ENCODE measurements at regions not wholly inside any gene's neighbourhood (a gene's known extent, or its start where the extent isn't known, plus 50 kb on each side); places are given as distances from the start of the nearest gene placed in this dataset.

DNA sequence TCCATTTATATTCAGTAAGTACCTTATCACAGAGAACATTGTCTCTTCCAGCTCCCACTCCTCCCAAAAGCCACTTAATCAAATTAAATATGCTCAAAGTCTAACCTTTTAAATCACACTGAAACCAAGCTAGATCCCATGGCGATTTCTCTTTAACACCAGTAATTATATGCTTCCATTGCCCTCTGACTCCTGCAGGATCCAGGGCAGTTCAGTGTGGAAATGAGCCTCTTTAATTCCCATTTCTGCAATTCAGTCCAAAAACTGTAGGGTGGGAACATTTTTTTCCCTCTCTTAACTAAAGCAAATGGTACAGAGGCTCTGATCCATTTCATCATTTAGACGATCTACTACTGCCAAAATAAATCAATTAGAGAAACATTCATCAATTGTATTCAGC is 872.3 kb upstream of the PHF14 start:
- no peak overlapping the region for H3K27ac ChIP-seq
- no peak overlapping the region for H3K4me3 ChIP-seq
- no peak for TF ChIP-seq POLR2A (IDR thresholded peaks at IDR 0.05)
- TF ChIP-seq, protein P1, sequence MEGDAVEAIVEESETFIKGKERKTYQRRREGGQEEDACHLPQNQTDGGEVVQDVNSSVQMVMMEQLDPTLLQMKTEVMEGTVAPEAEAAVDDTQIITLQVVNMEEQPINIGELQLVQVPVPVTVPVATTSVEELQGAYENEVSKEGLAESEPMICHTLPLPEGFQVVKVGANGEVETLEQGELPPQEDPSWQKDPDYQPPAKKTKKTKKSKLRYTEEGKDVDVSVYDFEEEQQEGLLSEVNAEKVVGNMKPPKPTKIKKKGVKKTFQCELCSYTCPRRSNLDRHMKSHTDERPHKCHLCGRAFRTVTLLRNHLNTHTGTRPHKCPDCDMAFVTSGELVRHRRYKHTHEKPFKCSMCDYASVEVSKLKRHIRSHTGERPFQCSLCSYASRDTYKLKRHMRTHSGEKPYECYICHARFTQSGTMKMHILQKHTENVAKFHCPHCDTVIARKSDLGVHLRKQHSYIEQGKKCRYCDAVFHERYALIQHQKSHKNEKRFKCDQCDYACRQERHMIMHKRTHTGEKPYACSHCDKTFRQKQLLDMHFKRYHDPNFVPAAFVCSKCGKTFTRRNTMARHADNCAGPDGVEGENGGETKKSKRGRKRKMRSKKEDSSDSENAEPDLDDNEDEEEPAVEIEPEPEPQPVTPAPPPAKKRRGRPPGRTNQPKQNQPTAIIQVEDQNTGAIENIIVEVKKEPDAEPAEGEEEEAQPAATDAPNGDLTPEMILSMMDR (IDR thresholded peaks at IDR 0.05), result no peak
- 52 to 57% methylated on average over 2 of the region's 2 CpGs for WGBS, 2 donors
- intact Hi-C loops (cut with DNase I; ENCODE audit: low total_unique reads), result no loop called here
- no peaks in the 10 kb centered on the region for H3K36me3 ChIP-seq (ENCODE audit: low read depth, missing control alignments)
- no peak for DNase-seq
- H3K27me3 ChIP-seq, result no peaks in the 10 kb centered on the region
- H3K4me1 ChIP-seq, result no peaks in the 10 kb centered on the region
- H3K9me3 ChIP-seq, result no peaks in the 10 kb centered on the region

DNA sequence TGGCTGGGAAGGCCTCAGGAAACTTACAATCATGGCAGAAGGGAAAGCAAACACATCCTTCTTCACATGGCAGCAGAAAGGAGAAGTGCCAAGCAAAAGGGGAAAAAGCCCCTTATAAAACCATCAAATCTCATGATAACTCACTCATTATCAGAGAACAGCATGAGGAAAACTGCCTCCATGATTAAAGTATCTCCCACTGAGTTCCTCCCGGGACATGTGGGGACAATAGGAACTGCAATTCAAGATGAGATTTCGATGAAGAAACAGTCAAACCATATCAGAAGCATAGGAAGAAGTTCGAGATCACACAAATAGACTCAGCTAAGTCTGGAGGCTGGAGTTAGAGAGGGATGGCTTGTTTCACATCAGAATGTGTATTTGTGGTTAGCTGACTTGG is 869.4 kb upstream of the PHF14 start:
- 63 to 85% methylated on average over 3 of the region's 3 CpGs for WGBS, 2 donors
- no peak overlapping the region for H3K4me3 ChIP-seq

GRCh38 chr7:10106609-10107008 is 867.1 kb upstream of the PHF14 start:
- Histone ChIP-seq H3K4me1 (no peaks in the 10 kb centered on the region), H3K4me3 (no peak overlapping the region), H3K36me3 (ENCODE audit: low read depth, missing control alignments) (no peaks in the 10 kb centered on the region), H3K9me3 (no peaks in the 10 kb centered on the region), H3K27me3 (no peaks in the 10 kb centered on the region), H3K27ac (no peak overlapping the region)
- TF ChIP-seq, protein P1 (IDR thresholded peaks at IDR 0.05), result no peak
- TF ChIP-seq POLR2A (IDR thresholded peaks at IDR 0.05), result no peak
- intact Hi-C loops (cut with DNase I; ENCODE audit: low total_unique reads), result no loop called here
- 53% methylated on average over 1 of the region's 1 CpG for WGBS, 2 donors
- no peak for DNase-seq

More for the DNA sequence above, 869.4 kb upstream of the PHF14 start:
- intact Hi-C loops (cut with DNase I; ENCODE audit: low total_unique reads), result no loop called here
- H3K36me3 ChIP-seq (ENCODE audit: low read depth, missing control alignments), result no peaks in the 10 kb centered on the region
- no peak overlapping the region for H3K27ac ChIP-seq
- no peaks in the 10 kb centered on the region for H3K9me3 ChIP-seq
- TF ChIP-seq POLR2A (IDR thresholded peaks at IDR 0.05), result no peak
- TF ChIP-seq, protein P1 (IDR thresholded peaks at IDR 0.05), result no peak
- H3K4me1 ChIP-seq, result no peaks in the 10 kb centered on the region
- no peak for DNase-seq
- no peaks in the 10 kb centered on the region for H3K27me3 ChIP-seq

GRCh38 chr7:10116511-10116910 is 857.2 kb upstream of the PHF14 start:
- intact Hi-C loops (cut with DNase I; ENCODE audit: low total_unique reads), result no loop called here
- 85 to 90% methylated on average over 6 of the region's 6 CpGs for WGBS, 2 donors
- no peak for DNase-seq
- H3K27me3 ChIP-seq, result no peaks in the 10 kb centered on the region
- H3K4me3 ChIP-seq, result no peak overlapping the region
- no peaks in the 10 kb centered on the region for H3K4me1 ChIP-seq
- no peaks in the 10 kb centered on the region for H3K36me3 ChIP-seq (ENCODE audit: low read depth, missing control alignments)
- H3K27ac ChIP-seq, result no peak overlapping the region
- TF ChIP-seq POLR2A (IDR thresholded peaks at IDR 0.05), result no peak
- TF ChIP-seq, protein P1 (IDR thresholded peaks at IDR 0.05), result no peak
- H3K9me3 ChIP-seq, result no peaks in the 10 kb centered on the region

DNA sequence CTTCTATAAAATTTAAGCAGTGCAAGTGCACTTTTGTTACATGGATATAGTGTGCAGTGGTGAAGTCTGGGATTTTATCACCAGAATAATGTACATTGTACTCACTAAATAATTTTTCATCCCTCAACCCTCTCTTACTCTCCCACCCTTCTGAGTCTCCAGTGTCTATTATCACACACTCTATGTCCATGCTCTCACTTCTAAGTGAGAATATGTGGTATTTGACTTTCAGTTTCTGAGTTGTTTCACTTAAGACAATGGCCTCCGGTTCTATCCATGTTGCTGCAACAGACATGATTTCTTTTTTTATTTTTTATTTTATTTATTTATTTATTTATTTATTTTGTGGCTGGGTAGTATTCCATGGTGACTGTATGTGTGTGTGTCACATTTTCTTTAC is 855.9 kb upstream of the PHF14 start:
- Histone ChIP-seq H3K27ac (no peak overlapping the region), H3K4me3 (no peak overlapping the region), H3K27me3 (no peaks in the 10 kb centered on the region), H3K4me1 (no peaks in the 10 kb centered on the region), H3K36me3 (ENCODE audit: low read depth, missing control alignments) (no peaks in the 10 kb centered on the region), H3K9me3 (no peaks in the 10 kb centered on the region)
- DNase-seq, result no peak
- intact Hi-C loops (cut with DNase I; ENCODE audit: low total_unique reads), result no loop called here
- no peak for TF ChIP-seq POLR2A (IDR thresholded peaks at IDR 0.05)
- TF ChIP-seq, protein P1 (IDR thresholded peaks at IDR 0.05), result no peak
- WGBS, 2 donors, result 72 to 89% methylated on average over 1 of the region's 1 CpG

Data from testis (tissue), 2 donors.